K562 (cell line): ENCODE measurements at regions not wholly inside any gene's neighbourhood (a gene's known extent, or its start where the extent isn't known, plus 50 kb on each side); places are given as distances from the start of the nearest gene placed in this dataset.

Source experiments
- ATAC-seq: fragments of 200-7000 bp; cut with Tn5 transposase; 3 replicates; pipeline ENCODE4 v1.9.1; 2020; ENCODE audit warnings: moderate library complexity
- BruUV-seq: library from RNA; stranded (reverse); fragments of 400-500 nt; replicated peaks from 2 replicates; lab custom pipeline; 2021; lab: Mats Ljungman, UMichigan
- CTCF ChIA-PET: fragments of 300-600 bp; formaldehyde crosslinking; extraction: SDS; loops from one replicate; lab custom pipeline; 2021; ENCODE audit warnings: low intra/inter-chr PET ratio; lab: Yijun Ruan, JAX
- POLR2A ChIA-PET: fragments of 300-600, 350-650 bp; sonication (Branson Sonifier 250); formaldehyde crosslinking; extraction: SDS; loops from one replicate; lab custom pipeline; 2021; ENCODE audit warnings: antibody characterized with exemption, inconsistent platforms; lab: Yijun Ruan, JAX
- DNase-seq, 4 experiments: peaks; one replicate each; pipeline versions ENCODE4 v3.0.0 to v3.0.0-alpha.2; 2011 to 2018; ENCODE audit warnings: low spot score in 3 of 4, mixed read lengths in 3 of 4; ENCODE audit errors: extremely low read depth in 1 of 4
- FAIRE-seq: peaks from 2 replicates; lab custom pipeline; 2011; peaks lifted over from hg19 to GRCh38; lab: Jason Lieb, UNC
- H2AFZ ChIP-seq: 2 replicates; pipeline ENCODE4 v1.6.0; 2011; ENCODE audit warnings: low read depth, low read length, control low read depth, inconsistent platforms
- H3K27ac ChIP-seq: fragments of 200-600 bp; 3 replicates; pipeline ENCODE4 v1.8.0; 2011; ENCODE audit warnings: low read depth, mild to moderate bottlenecking, control low read depth, inconsistent platforms, low read length, moderate library complexity, mixed read lengths; ENCODE audit errors: extremely low read depth
- H3K27me3 ChIP-seq, 2 experiments: fragments of 300-600 bp in 1 of 2; 2 replicates in 1 of 2; 3 replicates in 1 of 2; pipeline versions ENCODE4 v1.6.0 to v1.8.0; 2011; ENCODE audit warnings: inconsistent platforms in 2 of 2, low read length in 2 of 2, mild to moderate bottlenecking in 1 of 2, mixed read lengths in 1 of 2, moderate library complexity in 1 of 2; ENCODE audit not compliant: control insufficient read depth in 2 of 2, insufficient read depth in 2 of 2
- H3K36me3 ChIP-seq: fragments of 300-600 bp; 3 replicates; pipeline ENCODE4 v1.8.0; 2011; ENCODE audit warnings: mild to moderate bottlenecking, low read length, inconsistent platforms; ENCODE audit not compliant: control insufficient read depth, insufficient read depth
- H3K4me1 ChIP-seq, 2 experiments: fragments of 200-600 bp in 1 of 2; replicated peaks in 1 of 2; 2 replicates in 1 of 2; 3 replicates in 1 of 2; pipeline versions ENCODE4 v1.5.1 to v1.8.0; 2011; ENCODE audit warnings: inconsistent platforms in 2 of 2, low read length in 2 of 2, mild to moderate bottlenecking in 1 of 2, mixed read lengths in 1 of 2, moderate library complexity in 1 of 2; ENCODE audit not compliant: control insufficient read depth in 2 of 2, insufficient read depth in 2 of 2
- H3K4me2 ChIP-seq: 2 replicates; pipeline ENCODE4 v1.6.1; 2011; ENCODE audit warnings: low read length, control low read depth, inconsistent platforms, mixed read lengths; ENCODE audit not compliant: insufficient read depth
- H3K4me3 ChIP-seq: fragments of 200-600 bp; sonication (generic), shearing (Covaris generic); 2 replicates; pipeline ENCODE4 v1.5.1; 2016; ENCODE audit warnings: control low read depth, inconsistent platforms
- H3K79me2 ChIP-seq: fragments of 200-600 bp; 3 replicates; pipeline ENCODE4 v1.8.0; 2011; ENCODE audit warnings: low read length, inconsistent platforms; ENCODE audit not compliant: control insufficient read depth, insufficient read depth
- H3K9ac ChIP-seq, 2 experiments: 2 replicates each; pipeline versions ENCODE4 v1.6.0 to v1.6.1; 2011; ENCODE audit warnings: low read depth in 2 of 2, low read length in 2 of 2, control low read depth in 1 of 2, inconsistent platforms in 1 of 2, mild to moderate bottlenecking in 1 of 2, mixed read lengths in 1 of 2; ENCODE audit not compliant: insufficient read depth in 1 of 2
- H3K9me1 ChIP-seq: one replicate; pipeline ENCODE4 v1.6.0; 2011; ENCODE audit warnings: inconsistent platforms, mild to moderate bottlenecking, low read length, moderate library complexity; ENCODE audit not compliant: control insufficient read depth, insufficient read depth
- H3K9me3 ChIP-seq: replicated peaks from 2 replicates; pipeline ENCODE4 v1.5.1; 2011; ENCODE audit warnings: low read depth, low read length, inconsistent platforms; ENCODE audit not compliant: control insufficient read depth, insufficient read depth
- H4K20me1 ChIP-seq: replicated peaks from 2 replicates; pipeline ENCODE4 v1.6.1; 2011; ENCODE audit warnings: low read length, inconsistent platforms, mixed read lengths; ENCODE audit not compliant: control insufficient read depth, insufficient read depth
- DACH1 ChIP-seq: fragments of 450-650 bp; IDR thresholded peaks from 2 replicates; pipeline ENCODE4 v1.6.1; 2018; ENCODE audit not compliant: partially characterized antibody
- GATAD2A ChIP-seq: fragments of 450-650 bp; IDR thresholded peaks from 2 replicates; pipeline ENCODE4 v1.6.1; 2017
- HEY1 ChIP-seq: fragments of 250-450 bp; sonication (Bioruptor Pico); IDR thresholded peaks from 2 replicates; pipeline ENCODE4 v1.5.0; 2020; ENCODE audit warnings: mild to moderate bottlenecking, moderate library complexity, borderline replicate concordance
- NCOR1 ChIP-seq: fragments of 450-650 bp; IDR thresholded peaks from 2 replicates; pipeline ENCODE4 v1.6.1; 2016; ENCODE audit warnings: mild to moderate bottlenecking, moderate library complexity
- NR1H2 ChIP-seq: sonication (generic); formaldehyde crosslinking; IDR thresholded peaks from 2 replicates; pipeline ENCODE4 v1.4.0; 2020; ENCODE audit warnings: mild to moderate bottlenecking, missing genetic modification reagents
- RBBP5 ChIP-seq: fragments of 200-600 bp; sonication (generic); IDR thresholded peaks from 2 replicates; pipeline ENCODE4 v1.6.1; 2012; ENCODE audit warnings: borderline replicate concordance, mild to moderate bottlenecking, low read length, control low read depth, inconsistent platforms; ENCODE audit not compliant: insufficient read depth, poor library complexity, severe bottlenecking
- SRSF1 ChIP-seq: fragments of 200-400 bp; formaldehyde crosslinking; IDR thresholded peaks from 2 replicates; pipeline ENCODE4 v1.6.1; 2017; ENCODE audit warnings: mild to moderate bottlenecking, low read depth, low read length, moderate library complexity
- TAF9B ChIP-seq: fragments of 450-650 bp; IDR thresholded peaks from 2 replicates; pipeline ENCODE4 v1.6.1; 2018; ENCODE audit warnings: mild to moderate bottlenecking; ENCODE audit not compliant: partially characterized antibody
- TRIM24 ChIP-seq, 2 experiments: fragments of 450-650 bp; IDR thresholded peaks; 2 replicates each; pipeline ENCODE4 v1.6.1; 2016
- TRIM28 ChIP-seq: fragments of 450-650 bp; IDR thresholded peaks from 2 replicates; pipeline ENCODE4 v1.6.1; 2017
- ZNF445 ChIP-seq: fragments of 250-450 bp; sonication (Bioruptor Pico); IDR thresholded peaks from 2 replicates; pipeline ENCODE4 v1.4.0; 2020; ENCODE audit warnings: low read depth, mild to moderate bottlenecking, moderate library complexity
- ZNF551 ChIP-seq: fragments of 250-450 bp; sonication (Bioruptor Pico); IDR thresholded peaks from 2 replicates; pipeline ENCODE4 v1.5.0; 2021; ENCODE audit warnings: mild to moderate bottlenecking, moderate library complexity
- ZNF668 ChIP-seq: fragments of 250-450 bp; sonication (Bioruptor Pico); IDR thresholded peaks from 2 replicates; pipeline ENCODE4 v1.8.0; 2022; ENCODE audit warnings: mild to moderate bottlenecking, inconsistent platforms
- WGBS: fragments of 100-300 bp; shearing (Covaris generic); methylation state at CpG from one replicate; pipeline ENCODE4 v1.1.6; 2016; ENCODE audit warnings: low coverage, mixed read lengths; ENCODE audit not compliant: insufficient coverage; ENCODE audit errors: missing lambda C conversion rate; 5-methylcytosine and 5-hydroxymethylcytosine counted together
- in situ Hi-C: fragments of 300-500 bp; cut with MboI; formaldehyde crosslinking; loops from 4 replicates; pipeline ENCODE4 v1.15.0; 2018; ENCODE audit warnings: inconsistent platforms, mixed read lengths
- intact Hi-C: fragments of 100-400 bp; cut with micrococcal nuclease; formaldehyde crosslinking; loops from 2 replicates; pipeline ENCODE4 v1.14.2; 2022
- TF ChIP-seq, protein P1 (sequence below): sonication (generic); formaldehyde crosslinking; IDR thresholded peaks from 2 replicates; pipeline ENCODE4 v1.8.0; 2022; ENCODE audit warnings: mild to moderate bottlenecking, missing genetic modification reagents
- TF ChIP-seq, protein P2 (sequence below): fragments of 450-650 bp; formaldehyde crosslinking; IDR thresholded peaks from 2 replicates; pipeline ENCODE4 v1.4.0; 2020; ENCODE audit warnings: mild to moderate bottlenecking, moderate library complexity
- TF ChIP-seq, protein P3 (sequence below): fragments of 250-450 bp; sonication (Bioruptor Pico); IDR thresholded peaks from 2 replicates; pipeline ENCODE4 v1.8.0; 2022; ENCODE audit warnings: inconsistent platforms

DNA sequence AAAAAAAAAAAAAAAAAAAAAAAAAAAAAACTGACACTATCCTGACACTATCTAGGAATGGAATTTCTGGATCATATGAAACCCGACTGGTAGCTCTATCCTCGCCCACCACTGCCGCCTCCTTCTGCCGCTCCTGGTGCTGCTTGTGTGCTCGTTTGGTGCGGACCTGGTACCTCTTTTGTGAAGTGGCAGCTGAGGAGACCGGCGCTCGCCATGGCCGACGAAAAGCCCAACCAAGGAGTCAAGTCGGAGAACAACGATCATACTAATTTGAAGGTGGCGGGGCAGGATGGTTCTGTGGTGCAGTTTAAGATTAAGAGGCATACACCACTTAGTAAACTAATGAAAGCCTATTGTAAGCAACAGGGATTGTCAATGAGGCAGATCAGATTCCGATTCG lies 130.6 kb downstream of the SEPTIN14 start:
- POLR2A ChIA-PET: interaction anchor here (0.6 kb wide), 1 partner anchor 112 kb away, joined by 4 read pairs; no protein-coding TSS in a partner anchor
- Histone ChIP-seq H3K4me2 (no peak overlapping the region), H3K4me3 (no peak overlapping the region), H4K20me1 (no peaks in the 10 kb centered on the region), H3K79me2 (no peaks in the 10 kb centered on the region)
- intact Hi-C loops (no loop called here), in situ Hi-C loops (no loop called here)
- BruUV-seq: no TSS peak
- no peak for FAIRE-seq
- 6% methylated on average over 12 of the region's 16 CpGs for WGBS
- no peak for ATAC-seq
- no peak for TF ChIP-seq HEY1 (CRISPR knock-in tag)
- no peak for TF ChIP-seq RBBP5
- TF ChIP-seq TAF9B: no peak
- no peak for TF ChIP-seq NCOR1
- TF ChIP-seq, protein P1, sequence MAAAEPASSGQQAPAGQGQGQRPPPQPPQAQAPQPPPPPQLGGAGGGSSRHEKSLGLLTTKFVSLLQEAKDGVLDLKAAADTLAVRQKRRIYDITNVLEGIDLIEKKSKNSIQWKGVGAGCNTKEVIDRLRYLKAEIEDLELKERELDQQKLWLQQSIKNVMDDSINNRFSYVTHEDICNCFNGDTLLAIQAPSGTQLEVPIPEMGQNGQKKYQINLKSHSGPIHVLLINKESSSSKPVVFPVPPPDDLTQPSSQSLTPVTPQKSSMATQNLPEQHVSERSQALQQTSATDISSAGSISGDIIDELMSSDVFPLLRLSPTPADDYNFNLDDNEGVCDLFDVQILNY: no peak
- TF ChIP-seq SRSF1: no peak
- no peak for TF ChIP-seq GATAD2A
- no peak for TF ChIP-seq DACH1
- no peak for TF ChIP-seq NR1H2 (CRISPR knock-in tag)
- TF ChIP-seq ZNF551 (CRISPR knock-in tag): no peak
- no peak for TF ChIP-seq TRIM28
- TF ChIP-seq, protein P2, sequence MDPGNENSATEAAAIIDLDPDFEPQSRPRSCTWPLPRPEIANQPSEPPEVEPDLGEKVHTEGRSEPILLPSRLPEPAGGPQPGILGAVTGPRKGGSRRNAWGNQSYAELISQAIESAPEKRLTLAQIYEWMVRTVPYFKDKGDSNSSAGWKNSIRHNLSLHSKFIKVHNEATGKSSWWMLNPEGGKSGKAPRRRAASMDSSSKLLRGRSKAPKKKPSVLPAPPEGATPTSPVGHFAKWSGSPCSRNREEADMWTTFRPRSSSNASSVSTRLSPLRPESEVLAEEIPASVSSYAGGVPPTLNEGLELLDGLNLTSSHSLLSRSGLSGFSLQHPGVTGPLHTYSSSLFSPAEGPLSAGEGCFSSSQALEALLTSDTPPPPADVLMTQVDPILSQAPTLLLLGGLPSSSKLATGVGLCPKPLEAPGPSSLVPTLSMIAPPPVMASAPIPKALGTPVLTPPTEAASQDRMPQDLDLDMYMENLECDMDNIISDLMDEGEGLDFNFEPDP (CRISPR knock-in tag): no peak
- no peak for TF ChIP-seq ZNF668
- TF ChIP-seq, protein P3, sequence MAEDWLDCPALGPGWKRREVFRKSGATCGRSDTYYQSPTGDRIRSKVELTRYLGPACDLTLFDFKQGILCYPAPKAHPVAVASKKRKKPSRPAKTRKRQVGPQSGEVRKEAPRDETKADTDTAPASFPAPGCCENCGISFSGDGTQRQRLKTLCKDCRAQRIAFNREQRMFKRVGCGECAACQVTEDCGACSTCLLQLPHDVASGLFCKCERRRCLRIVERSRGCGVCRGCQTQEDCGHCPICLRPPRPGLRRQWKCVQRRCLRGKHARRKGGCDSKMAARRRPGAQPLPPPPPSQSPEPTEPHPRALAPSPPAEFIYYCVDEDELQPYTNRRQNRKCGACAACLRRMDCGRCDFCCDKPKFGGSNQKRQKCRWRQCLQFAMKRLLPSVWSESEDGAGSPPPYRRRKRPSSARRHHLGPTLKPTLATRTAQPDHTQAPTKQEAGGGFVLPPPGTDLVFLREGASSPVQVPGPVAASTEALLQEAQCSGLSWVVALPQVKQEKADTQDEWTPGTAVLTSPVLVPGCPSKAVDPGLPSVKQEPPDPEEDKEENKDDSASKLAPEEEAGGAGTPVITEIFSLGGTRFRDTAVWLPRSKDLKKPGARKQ (CRISPR knock-in tag): no peak
- TF ChIP-seq ZNF445 (CRISPR knock-in tag): no peak
- TF ChIP-seq TRIM24 (IDR thresholded peaks at IDR 0.05): no peak
- TF ChIP-seq, all 486 proteins: peak for 0
- CTCF ChIA-PET: interaction anchor here (0.7 kb wide), 1 partner anchor 91 kb away, joined by 3 read pairs; no protein-coding TSS in a partner anchor
- Histone ChIP-seq H3K36me3 (no peaks in the 10 kb centered on the region), H3K27me3 (peaks cover 0 to 3% of the 10 kb centered on the region in 2 experiments; a peak in 2 of 5 replicates), H3K9me3 (no peaks in the 10 kb centered on the region), H3K9me1 (no peaks in the 10 kb centered on the region), H3K9ac (no peak overlapping the region), H2AFZ (no peak overlapping the region), H3K4me1 (no peaks in the 10 kb centered on the region; a peak in 1 of 5 replicates), H3K27ac (no peak overlapping the region)
- no peak for DNase-seq
